Right ventricle myocardium superior (tissue), 1 donor: ENCODE measurements at regions not wholly inside any gene's neighbourhood (a gene's known extent, or its start where the extent isn't known, plus 50 kb on each side); places are given as distances from the start of the nearest gene placed in this dataset.
"Not testable (repeated sequence)": the region's sequence is repeated elsewhere in the genome, so short reads cannot be mapped to it uniquely, and the experiment has no call there.

Experiments
- ATAC-seq: fragments of 200-7000 bp; cut with Tn5 transposase; one replicate; pipeline ENCODE4 v1.9.1; 2020; ENCODE audit warnings: mild to moderate bottlenecking; ENCODE audit not compliant: poor library complexity
- DNase-seq: peaks from one replicate; pipeline ENCODE4 v3.0.0-alpha.2; 2020
- intact Hi-C: fragments of 100-400 bp; cut with DNase I; formaldehyde crosslinking; loops from one replicate; pipeline ENCODE4 v1.11.2; 2022
- donor health status: DM: no; HTN: yes; CAD: no; lungs with severe emphysema.

DNA sequence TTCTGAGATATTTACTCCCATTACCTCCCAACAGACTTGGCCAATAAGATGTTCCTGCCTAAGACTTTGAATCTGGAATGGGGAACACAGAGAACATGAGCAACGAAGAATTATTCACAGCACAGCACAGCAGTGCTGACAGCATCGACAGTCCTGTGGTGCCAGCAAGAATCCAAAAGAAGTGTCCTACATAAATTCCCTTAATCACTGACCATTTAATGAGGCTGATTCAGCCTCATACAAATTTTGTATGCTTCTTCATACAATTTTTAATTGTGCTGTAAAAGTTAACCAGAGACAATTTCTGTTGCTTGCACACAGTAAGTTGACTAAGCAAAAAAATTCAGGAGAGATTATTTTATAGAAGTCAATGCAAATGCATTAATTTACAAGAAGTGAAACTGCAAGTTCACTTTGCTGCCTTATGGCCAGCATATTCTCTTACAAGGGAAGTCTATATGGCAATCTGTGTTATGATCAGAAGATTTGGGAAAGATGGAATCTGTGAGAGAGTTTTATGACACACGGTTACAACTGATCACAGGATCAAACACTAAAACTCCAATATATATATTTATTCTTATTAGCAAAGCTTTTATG is 855.9 kb downstream of the LTN1 start:
- ATAC-seq, result no peak
- DNase-seq, result no peak
- intact Hi-C loops, result no loop called here

GRCh38 chr21:28135646-28136045 is 857.0 kb downstream of the LTN1 start:
- intact Hi-C loops, result no loop called here
- ATAC-seq (no peak), DNase-seq (no peak)

DNA sequence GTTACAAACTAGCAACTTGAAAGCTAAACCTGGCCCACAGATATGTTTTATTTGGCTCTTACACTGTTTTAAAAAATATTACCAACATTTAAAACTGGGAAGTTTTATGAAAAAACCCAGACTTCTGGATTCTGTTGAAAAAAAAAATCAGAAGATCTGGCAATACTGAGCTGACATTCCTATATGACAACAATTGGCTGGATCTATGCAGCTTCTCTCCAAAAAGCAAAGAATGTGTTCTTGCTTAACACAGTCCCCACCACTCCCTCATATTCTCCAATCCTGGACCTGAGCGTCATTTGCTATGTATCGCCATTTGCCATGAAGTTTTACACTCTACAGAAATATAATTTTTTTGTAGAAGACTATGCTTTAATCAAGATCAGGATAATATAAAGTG is 859.6 kb downstream of the LTN1 start:
- ATAC-seq (no peak), DNase-seq (no peak)
- intact Hi-C loops, result no loop called here

DNA sequence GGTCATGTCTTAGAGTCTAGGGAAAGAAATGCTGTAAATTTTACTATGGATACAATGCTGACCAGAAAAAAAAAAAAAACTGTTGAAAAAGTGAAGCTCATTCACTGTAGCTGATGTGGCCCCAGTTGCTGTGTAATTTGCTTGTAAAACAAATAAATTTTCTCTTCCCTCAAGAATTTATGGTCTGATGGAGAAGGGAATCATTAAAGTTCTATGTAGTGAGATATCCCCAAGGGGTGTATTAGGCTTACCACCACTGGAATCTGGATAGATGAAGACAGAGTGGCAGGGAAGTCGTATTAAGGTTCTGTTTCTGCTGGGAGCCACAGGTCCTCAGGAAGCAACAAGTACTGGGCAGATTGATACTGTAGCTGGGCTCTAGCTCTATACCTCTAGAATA is 860.0 kb downstream of the LTN1 start:
- intact Hi-C loops, result no loop called here
- DNase-seq, result no peak
- ATAC-seq, result no peak

GRCh38 chr21:28127175-28127785 is 865.4 kb downstream of the LTN1 start:
- DNase-seq (no peak), ATAC-seq (peak; percentile 72)
- intact Hi-C loops, result no loop called here

DNA sequence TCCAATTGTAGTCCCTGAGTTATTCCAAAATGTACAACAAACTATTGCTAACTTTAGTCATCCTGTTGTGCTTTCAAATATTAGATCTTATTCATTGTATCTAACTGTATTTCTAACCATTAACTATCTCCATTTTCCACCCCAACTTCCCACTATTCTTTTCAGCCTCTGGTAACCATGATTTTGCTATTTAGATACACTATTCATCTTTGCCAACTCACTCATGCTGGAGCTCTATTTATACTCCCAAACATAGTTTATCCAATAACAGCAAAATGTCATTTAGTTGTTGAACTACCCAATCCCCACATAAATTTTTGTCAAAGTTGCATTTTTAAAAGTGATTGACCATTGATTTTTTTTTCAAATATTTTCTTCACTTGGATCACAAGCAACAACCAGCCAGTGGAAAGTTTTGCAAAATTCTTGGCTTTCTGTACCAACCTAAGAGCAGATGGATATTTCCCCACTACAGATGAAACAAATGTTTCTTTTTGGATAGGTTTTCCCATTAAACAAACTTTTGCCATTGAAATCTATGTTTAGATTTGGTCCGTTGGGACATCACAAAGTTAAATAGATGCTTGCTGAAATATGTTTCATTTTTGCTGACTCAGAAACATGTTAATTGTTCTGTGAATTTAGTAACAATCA is 866.0 kb downstream of the LTN1 start:
- DNase-seq, result no peak
- peak; percentile 79 for ATAC-seq
- intact Hi-C loops, result no loop called here

DNA sequence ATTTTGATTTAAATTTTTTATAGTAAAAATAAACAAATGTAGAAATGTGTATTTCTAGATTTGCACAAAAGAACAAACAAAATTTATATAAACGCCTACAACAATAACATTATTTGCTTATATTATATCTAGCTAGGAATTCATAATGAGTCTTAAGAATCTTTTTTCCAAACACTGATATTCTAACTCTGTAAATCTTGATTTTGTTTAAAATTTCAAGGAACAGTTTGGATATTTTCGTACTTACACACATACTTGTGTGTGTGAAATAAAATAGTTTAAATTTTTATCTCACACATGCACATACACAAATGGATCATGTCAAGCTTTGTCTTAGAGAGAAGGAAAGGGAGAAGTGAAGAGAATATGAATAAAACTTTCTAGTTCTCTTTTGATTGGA is 868.1 kb downstream of the LTN1 start:
- ATAC-seq, result no peak
- intact Hi-C loops, result no loop called here
- DNase-seq, result no peak

GRCh38 chr21:28118570-28118969 is 874.1 kb downstream of the LTN1 start:
- ATAC-seq, result no peak
- intact Hi-C loops, result no loop called here
- DNase-seq, result no peak

- ATAC-seq, intact Hi-C loops: not testable (repeated sequence)
Observed at GRCh38 chr21:28114986-28115385, 877.7 kb downstream of the LTN1 start.

GRCh38 chr21:28113718-28114117 is 879.0 kb downstream of the LTN1 start:
- intact Hi-C loops, result no loop called here
- ATAC-seq (no peak), DNase-seq (no peak)

More at GRCh38 chr21:28114986-28115385, 877.7 kb downstream of the LTN1 start:
- not testable (repeated sequence) for DNase-seq

DNA sequence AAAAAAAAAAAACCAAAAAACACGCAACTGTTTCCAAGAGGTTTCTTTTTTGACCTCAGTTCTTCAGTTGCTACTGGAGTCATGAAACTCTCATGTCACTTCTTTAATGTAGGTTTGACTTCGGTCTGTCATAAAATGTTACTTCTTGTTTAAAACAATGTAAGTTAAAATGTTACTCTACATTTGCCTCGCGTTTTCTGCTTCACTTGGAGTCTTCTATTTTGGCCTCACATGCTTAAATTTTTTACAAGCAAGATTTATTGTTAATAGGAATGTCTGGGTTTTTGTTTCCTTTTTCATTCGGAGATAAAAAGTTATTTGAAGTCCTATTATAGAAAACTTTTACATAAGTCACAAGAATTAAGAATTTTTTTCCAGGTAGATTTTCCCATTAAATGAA is 880.2 kb downstream of the LTN1 start:
- DNase-seq (no peak), ATAC-seq (no peak)
- intact Hi-C loops, result no loop called here

GRCh38 chr21:28111151-28111619 is 881.5 kb downstream of the LTN1 start:
- intact Hi-C loops, result no loop called here
- ATAC-seq, result peak; percentile 99
- peak; percentile 57 for DNase-seq

DNA sequence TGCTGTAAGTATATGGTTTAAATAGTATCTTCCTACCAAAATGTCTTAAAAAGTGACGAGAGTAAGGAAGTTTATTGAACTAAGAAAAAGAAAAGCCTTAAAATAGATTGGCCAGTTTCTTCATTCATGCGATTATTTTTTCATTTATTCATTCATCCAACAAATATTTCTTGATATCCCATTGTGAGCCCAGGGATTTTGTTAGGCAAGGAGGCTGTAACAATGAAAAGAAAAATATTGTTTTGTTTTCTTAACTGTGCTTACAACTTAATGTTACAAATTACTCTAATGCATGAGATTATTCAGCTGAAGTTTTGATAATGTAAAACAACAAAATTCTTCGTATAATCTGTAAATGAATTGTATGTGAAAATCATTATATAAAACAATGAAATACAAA is 882.0 kb downstream of the LTN1 start:
- DNase-seq (no peak), ATAC-seq (peak; percentile 7)
- intact Hi-C loops, result no loop called here

- no peak for ATAC-seq
- no peak for DNase-seq
- intact Hi-C loops, result no loop called here
Observed at GRCh38 chr21:28110074-28110473, 882.6 kb downstream of the LTN1 start.

GRCh38 chr21:28106370-28106890 is 886.2 kb downstream of the LTN1 start:
- DNase-seq (no peak), ATAC-seq (no peak)
- intact Hi-C loops, result no loop called here

- ATAC-seq (peak; percentile 75), DNase-seq (no peak)
- intact Hi-C loops, result no loop called here
Observed at GRCh38 chr21:28104346-28104745, 888.3 kb downstream of the LTN1 start.

DNA sequence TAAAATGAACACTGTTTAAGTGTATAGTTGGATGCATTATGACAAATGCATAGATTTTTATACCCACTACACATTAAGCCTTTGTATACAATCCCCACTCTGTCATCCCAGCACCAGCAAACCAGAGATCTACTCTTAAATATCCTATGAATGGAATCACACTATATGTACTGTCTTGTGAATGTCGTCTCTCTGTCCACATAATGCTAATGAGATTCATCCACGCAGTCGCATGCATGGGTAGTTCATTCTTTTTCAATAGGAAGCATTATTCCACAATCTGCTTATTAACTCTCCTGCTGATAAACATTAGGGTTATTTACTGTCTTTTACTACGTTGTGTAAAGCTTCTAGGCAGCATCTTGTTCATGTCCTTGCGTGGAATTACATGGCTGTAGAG is 892.3 kb downstream of the LTN1 start:
- intact Hi-C loops, result no loop called here
- DNase-seq, result no peak
- ATAC-seq, result no peak

DNA sequence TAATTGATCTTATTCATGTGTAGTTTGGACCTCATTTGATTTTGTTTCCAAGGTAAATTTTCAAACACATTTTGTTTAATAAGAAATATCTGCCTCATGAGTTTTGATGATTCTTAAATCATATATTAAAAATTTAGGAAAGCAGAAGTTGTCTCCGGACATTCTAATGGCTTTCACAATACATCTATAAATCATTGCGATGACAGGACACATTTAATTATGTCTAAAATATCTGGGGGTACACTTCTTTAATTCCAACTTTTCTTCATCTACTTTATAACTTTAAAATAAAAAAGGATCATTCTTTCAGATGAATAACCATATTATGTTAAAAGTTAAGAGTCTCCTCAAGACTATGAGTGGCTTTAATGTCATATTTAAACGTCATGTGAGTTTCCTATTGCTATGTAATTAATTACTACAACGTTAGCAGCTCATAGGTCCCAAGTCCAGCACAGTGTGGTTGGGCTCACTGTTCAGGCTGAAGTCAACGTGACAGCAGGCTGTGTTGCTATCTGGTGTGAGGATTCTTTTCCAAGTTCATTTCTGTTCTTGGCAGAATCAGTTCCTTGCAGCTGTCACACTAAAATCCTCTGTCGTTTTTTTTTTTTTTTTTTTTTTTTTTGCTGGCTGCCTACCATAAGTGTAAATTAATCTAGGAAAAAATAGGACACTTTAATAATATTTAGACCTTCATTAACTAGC is 893.5 kb downstream of the LTN1 start:
- peak; percentile 64 for DNase-seq
- peak; percentile 94 for ATAC-seq
- intact Hi-C loops, result no loop called here

DNA sequence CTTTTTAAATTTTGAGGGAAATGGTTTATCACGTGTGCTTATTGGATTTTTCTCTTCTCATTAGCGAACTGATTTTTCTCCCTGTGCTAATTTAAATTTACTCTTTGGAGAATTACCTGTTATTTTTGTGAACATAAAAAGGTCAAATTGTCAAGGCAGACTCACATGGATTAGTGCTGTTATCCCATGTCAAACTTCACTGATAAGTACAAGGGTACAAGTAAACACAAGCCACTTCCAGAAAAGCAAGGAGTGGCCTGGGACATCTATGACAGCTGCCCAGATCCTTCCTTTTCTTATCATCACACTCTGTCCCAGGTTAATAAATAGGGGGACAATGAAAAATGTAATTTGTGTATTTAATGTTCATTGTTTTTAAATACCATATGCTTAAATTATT is 901.2 kb downstream of the LTN1 start:
- no peak for DNase-seq
- ATAC-seq, result peak; percentile 82
- intact Hi-C loops, result no loop called here
